HEK293 (cell line): ENCODE measurements at regions not wholly inside any gene's neighbourhood (a gene's known extent, or its start where the extent isn't known, plus 50 kb on each side); places are given as distances from the start of the nearest gene placed in this dataset.

Experiments
- CTCF ChIA-PET: fragments of 350-600 bp; formaldehyde crosslinking; extraction: SDS; loops from one replicate; lab custom pipeline; 2021; ENCODE audit warnings: antibody characterized with exemption; lab: Yijun Ruan, JAX
- POLR2A ChIA-PET: fragments of 300-600 bp; formaldehyde crosslinking; extraction: SDS; loops from one replicate; lab custom pipeline; 2020; ENCODE audit warnings: antibody characterized with exemption, inconsistent platforms; lab: Yijun Ruan, JAX
- H3K27ac ChIP-seq: fragments of 200-500 bp; sonication (Bioruptor generic); 2 replicates; pipeline ENCODE4 v1.5.1; 2014; ENCODE audit warnings: low read depth, low read length, control low read depth, inconsistent platforms; ENCODE audit errors: extremely low read depth
- H3K36me3 ChIP-seq, 2 experiments: fragments of 200-500 bp in 1 of 2; sonication (Bioruptor generic) in 1 of 2; 1 replicate in 1 of 2; 2 replicates in 1 of 2; pipeline ENCODE4 v1.5.1; 2014 to 2017; ENCODE audit warnings: inconsistent platforms in 2 of 2, low read length in 2 of 2; ENCODE audit not compliant: control insufficient read depth in 2 of 2, insufficient read depth in 1 of 2
- H3K4me1 ChIP-seq: fragments of 200-500 bp; sonication (Bioruptor generic); 2 replicates; pipeline ENCODE4 v1.5.1; 2014; ENCODE audit warnings: mild to moderate bottlenecking, low read length, inconsistent platforms; ENCODE audit not compliant: control insufficient read depth, insufficient read depth
- H3K4me3 ChIP-seq: 2 replicates; pipeline ENCODE4 v1.5.1; 2011; ENCODE audit warnings: low read depth, mild to moderate bottlenecking, control low read depth, low read length, moderate library complexity
- H3K9me3 ChIP-seq: fragments of 200-500 bp; sonication (Bioruptor generic); 2 replicates; pipeline ENCODE4 v1.5.1; 2014; ENCODE audit warnings: low read depth, low read length, inconsistent platforms; ENCODE audit not compliant: control insufficient read depth, insufficient read depth
- BCL11A ChIP-seq: fragments of 450-650 bp; formaldehyde crosslinking; IDR thresholded peaks from 2 replicates; pipeline ENCODE4 v1.5.1; 2016; ENCODE audit warnings: low read depth, missing biosample characterization, missing genetic modification characterization
- BCL6B ChIP-seq: fragments of 450-650 bp; formaldehyde crosslinking; IDR thresholded peaks from 2 replicates; pipeline ENCODE4 v1.5.1; 2017; ENCODE audit warnings: missing biosample characterization, missing genetic modification characterization
- HIC1 ChIP-seq: fragments of 450-650 bp; formaldehyde crosslinking; IDR thresholded peaks from 2 replicates; pipeline ENCODE4 v1.5.1; 2016; ENCODE audit warnings: missing biosample characterization, missing genetic modification characterization
- HOXA7 ChIP-seq: sonication (generic); formaldehyde crosslinking; IDR thresholded peaks from 2 replicates; pipeline ENCODE4 v1.8.1; 2022; ENCODE audit warnings: missing genetic modification reagents, borderline replicate concordance
- HOXD13 ChIP-seq: sonication (generic); formaldehyde crosslinking; IDR thresholded peaks from 2 replicates; pipeline ENCODE4 v1.8.0; 2022; ENCODE audit warnings: missing genetic modification reagents, borderline replicate concordance
- INSM2 ChIP-seq: fragments of 450-650 bp; formaldehyde crosslinking; IDR thresholded peaks from 2 replicates; pipeline ENCODE4 v1.5.1; 2016; ENCODE audit warnings: missing biosample characterization, missing genetic modification characterization
- KLF10 ChIP-seq: fragments of 450-650 bp; IDR thresholded peaks from 2 replicates; pipeline ENCODE4 v1.5.1; 2018; ENCODE audit warnings: missing biosample characterization, mild to moderate bottlenecking, missing genetic modification characterization
- KLF16 ChIP-seq: fragments of 450-650 bp; formaldehyde crosslinking; IDR thresholded peaks from 2 replicates; pipeline ENCODE4 v1.5.1; 2017; ENCODE audit warnings: missing biosample characterization, missing genetic modification characterization
- PRDM1 ChIP-seq: fragments of 450-650 bp; formaldehyde crosslinking; IDR thresholded peaks from 2 replicates; pipeline ENCODE4; 2016; ENCODE audit warnings: missing biosample characterization, missing genetic modification characterization
- ZNF184 ChIP-seq: fragments of 450-650 bp; IDR thresholded peaks from 2 replicates; pipeline ENCODE4 v1.5.1; 2018; ENCODE audit warnings: missing biosample characterization, mild to moderate bottlenecking, missing genetic modification characterization
- ZNF19 ChIP-seq: fragments of 450-650 bp; formaldehyde crosslinking; IDR thresholded peaks from 2 replicates; pipeline ENCODE4; 2016; ENCODE audit warnings: missing biosample characterization, missing genetic modification characterization, low read depth
- ZNF214 ChIP-seq: fragments of 450-650 bp; formaldehyde crosslinking; IDR thresholded peaks from 2 replicates; pipeline ENCODE4 v1.5.1; 2017; ENCODE audit warnings: missing biosample characterization, mild to moderate bottlenecking, missing genetic modification characterization, borderline replicate concordance
- ZNF24 ChIP-seq: fragments of 450-650 bp; formaldehyde crosslinking; IDR thresholded peaks from 2 replicates; pipeline ENCODE4 v1.5.1; 2016; ENCODE audit warnings: missing biosample characterization, missing genetic modification characterization
- ZNF280C ChIP-seq: fragments of 450-650 bp; formaldehyde crosslinking; IDR thresholded peaks from 2 replicates; pipeline ENCODE4 v1.5.1; 2016; ENCODE audit warnings: missing biosample characterization, missing genetic modification characterization
- ZNF391 ChIP-seq: fragments of 450-650 bp; formaldehyde crosslinking; IDR thresholded peaks from 2 replicates; pipeline ENCODE4 v1.5.1; 2016; ENCODE audit warnings: low read depth, missing biosample characterization, missing genetic modification characterization, borderline replicate concordance
- ZNF404 ChIP-seq: fragments of 450-650 bp; formaldehyde crosslinking; IDR thresholded peaks from 2 replicates; pipeline ENCODE4 v1.5.1; 2017; ENCODE audit warnings: missing biosample characterization, missing genetic modification characterization
- ZNF529 ChIP-seq: fragments of 450-650 bp; formaldehyde crosslinking; IDR thresholded peaks from 2 replicates; pipeline ENCODE4 v1.5.1; 2017; ENCODE audit warnings: missing genetic modification characterization, missing biosample characterization; ENCODE audit not compliant: insufficient replicate concordance
- ZNF549 ChIP-seq: fragments of 450-650 bp; IDR thresholded peaks from 2 replicates; pipeline ENCODE4 v1.5.1; 2018; ENCODE audit warnings: missing biosample characterization, missing genetic modification characterization, mild to moderate bottlenecking, inconsistent platforms, moderate library complexity
- ZNF596 ChIP-seq: fragments of 450-650 bp; IDR thresholded peaks from 2 replicates; pipeline ENCODE4 v1.5.0; 2018; ENCODE audit warnings: missing biosample characterization, mild to moderate bottlenecking, missing genetic modification characterization, moderate library complexity
- ZNF660 ChIP-seq: fragments of 450-650 bp; IDR thresholded peaks from 2 replicates; pipeline ENCODE4 v1.5.1; 2018; ENCODE audit warnings: missing biosample characterization, mild to moderate bottlenecking, missing genetic modification characterization
- ZNF677 ChIP-seq: fragments of 450-650 bp; IDR thresholded peaks from 2 replicates; pipeline ENCODE4 v1.5.0; 2018; ENCODE audit warnings: missing biosample characterization, mild to moderate bottlenecking, missing genetic modification characterization, moderate library complexity
- ZNF785 ChIP-seq: fragments of 450-650 bp; formaldehyde crosslinking; IDR thresholded peaks from 2 replicates; pipeline ENCODE4 v1.5.1; 2016; ENCODE audit warnings: missing biosample characterization, missing genetic modification characterization
- ZNF830 ChIP-seq: fragments of 450-650 bp; IDR thresholded peaks from 2 replicates; pipeline ENCODE4 v1.5.0; 2018; ENCODE audit warnings: missing biosample characterization, missing genetic modification characterization, low read depth, mild to moderate bottlenecking, moderate library complexity
- ZNF843 ChIP-seq: fragments of 450-650 bp; formaldehyde crosslinking; IDR thresholded peaks from 2 replicates; pipeline ENCODE4 v1.5.1; 2016; ENCODE audit warnings: missing biosample characterization, missing genetic modification characterization
- TF ChIP-seq, protein P1 (sequence below): fragments of 450-650 bp; formaldehyde crosslinking; IDR thresholded peaks from 2 replicates; pipeline ENCODE4 v1.5.0; 2017; ENCODE audit warnings: missing biosample characterization, missing genetic modification characterization, borderline replicate concordance

DNA sequence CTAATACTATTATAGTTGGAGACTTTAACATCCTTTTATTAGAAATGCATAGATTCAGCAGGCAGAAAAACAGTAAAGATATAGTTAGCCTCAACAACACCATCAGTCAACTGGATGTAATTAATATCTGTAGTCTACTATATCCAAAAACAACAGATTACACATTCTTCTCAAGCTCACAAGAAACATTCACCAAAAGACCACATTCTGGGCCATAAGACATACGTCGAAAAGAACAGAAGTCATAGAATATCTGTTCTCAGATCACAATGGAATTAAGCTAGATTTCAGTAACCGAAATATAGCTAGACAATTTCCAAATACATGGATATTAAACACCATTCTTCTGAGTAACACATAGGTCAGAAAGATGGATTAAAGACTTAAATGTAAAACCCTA lies 336.6 kb upstream of the RPS23 start (continued):
- TF ChIP-seq ZNF529 (tag by site-specific recombination): no peak
- TF ChIP-seq ZNF549 (tag by site-specific recombination): no peak
- TF ChIP-seq ZNF660 (tag by site-specific recombination): no peak
- no peak for TF ChIP-seq KLF16 (tag by site-specific recombination)
- no peak for TF ChIP-seq ZNF214 (tag by site-specific recombination)
- TF ChIP-seq ZNF404 (tag by site-specific recombination): no peak
- TF ChIP-seq ZNF596 (tag by site-specific recombination): no peak
- TF ChIP-seq, all 188 proteins: peak for 0

- Histone ChIP-seq H3K36me3 (no peaks in the 10 kb centered on the region), H3K4me3 (no peak overlapping the region), H3K27ac (no peak overlapping the region), H3K9me3 (no peaks in the 10 kb centered on the region; the same call in 1 of the 2 replicates), H3K4me1 (no peaks in the 10 kb centered on the region)
- CTCF ChIA-PET: no interaction called here
- POLR2A ChIA-PET: no interaction called here
- TF ChIP-seq ZNF19 (tag by site-specific recombination): no peak
- TF ChIP-seq, protein P1, sequence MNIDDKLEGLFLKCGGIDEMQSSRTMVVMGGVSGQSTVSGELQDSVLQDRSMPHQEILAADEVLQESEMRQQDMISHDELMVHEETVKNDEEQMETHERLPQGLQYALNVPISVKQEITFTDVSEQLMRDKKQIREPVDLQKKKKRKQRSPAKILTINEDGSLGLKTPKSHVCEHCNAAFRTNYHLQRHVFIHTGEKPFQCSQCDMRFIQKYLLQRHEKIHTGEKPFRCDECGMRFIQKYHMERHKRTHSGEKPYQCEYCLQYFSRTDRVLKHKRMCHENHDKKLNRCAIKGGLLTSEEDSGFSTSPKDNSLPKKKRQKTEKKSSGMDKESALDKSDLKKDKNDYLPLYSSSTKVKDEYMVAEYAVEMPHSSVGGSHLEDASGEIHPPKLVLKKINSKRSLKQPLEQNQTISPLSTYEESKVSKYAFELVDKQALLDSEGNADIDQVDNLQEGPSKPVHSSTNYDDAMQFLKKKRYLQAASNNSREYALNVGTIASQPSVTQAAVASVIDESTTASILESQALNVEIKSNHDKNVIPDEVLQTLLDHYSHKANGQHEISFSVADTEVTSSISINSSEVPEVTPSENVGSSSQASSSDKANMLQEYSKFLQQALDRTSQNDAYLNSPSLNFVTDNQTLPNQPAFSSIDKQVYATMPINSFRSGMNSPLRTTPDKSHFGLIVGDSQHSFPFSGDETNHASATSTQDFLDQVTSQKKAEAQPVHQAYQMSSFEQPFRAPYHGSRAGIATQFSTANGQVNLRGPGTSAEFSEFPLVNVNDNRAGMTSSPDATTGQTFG (tag by site-specific recombination): no peak
Observed at GRCh38 chr5:82613891-82614290, 335.7 kb upstream of the RPS23 start.

GRCh38 chr5:82610686-82611085 lies 332.5 kb upstream of the RPS23 start:
- Histone ChIP-seq H3K36me3 (no peaks in the 10 kb centered on the region), H3K4me3 (no peak overlapping the region), H3K27ac (no peak overlapping the region), H3K9me3 (no peaks in the 10 kb centered on the region), H3K4me1 (no peaks in the 10 kb centered on the region)
- ChIA-PET POLR2A (no interaction called here), CTCF (no interaction called here)
- TF ChIP-seq PRDM1: no peak
- TF ChIP-seq HOXD13 (CRISPR knock-in tag): no peak
- no peak for TF ChIP-seq HIC1 (tag by site-specific recombination)
- no peak for TF ChIP-seq BCL6B (tag by site-specific recombination)
- TF ChIP-seq ZNF677: no peak
- no peak for TF ChIP-seq ZNF785 (tag by site-specific recombination)
- TF ChIP-seq ZNF24 (tag by site-specific recombination): no peak
- TF ChIP-seq INSM2 (tag by site-specific recombination): no peak
- TF ChIP-seq ZNF184 (tag by site-specific recombination): no peak
- TF ChIP-seq ZNF843 (tag by site-specific recombination): no peak
- TF ChIP-seq ZNF391 (tag by site-specific recombination): no peak
- no peak for TF ChIP-seq BCL11A (tag by site-specific recombination)
- TF ChIP-seq HOXA7 (CRISPR knock-in tag): no peak
- no peak for TF ChIP-seq KLF10
- TF ChIP-seq ZNF830 (tag by site-specific recombination): no peak
- TF ChIP-seq ZNF280C: no peak
